HG03520 (cell line): ENCODE measurements at regions not wholly inside any gene's neighbourhood (a gene's known extent, or its start where the extent isn't known, plus 50 kb on each side); places are given as distances from the start of the nearest gene placed in this dataset.
"Not testable (repeated sequence)": the region's sequence is repeated elsewhere in the genome, so short reads cannot be mapped to it uniquely, and the experiment has no call there.

Experiments used
- ATAC-seq: cut with Tn5 transposase; IDR thresholded peaks from one replicate; pipeline ENCODE4 v1.9.1; 2021; ENCODE audit warnings: mild to moderate bottlenecking, moderate library complexity; ENCODE audit not compliant: unreplicated experiment

GRCh38 chr5:81830596-81830995 is 79.7 kb upstream of the SSBP2 start:
- ATAC-seq = no peak

GRCh38 chr5:81829242-81829641 is 78.3 kb upstream of the SSBP2 start:
- ATAC-seq = no peak

- ATAC-seq = no peak
These were observed 76.6 kb upstream of the SSBP2 start for GRCh38 chr5:81827500-81827899.

GRCh38 chr5:81826128-81826527 is 75.2 kb upstream of the SSBP2 start:
- ATAC-seq = no peak

- ATAC-seq = no peak
These were observed 74.3 kb upstream of the SSBP2 start for GRCh38 chr5:81825237-81825636.

GRCh38 chr5:81823736-81824135 is 72.8 kb upstream of the SSBP2 start:
- not testable (repeated sequence) for ATAC-seq

- no peak for ATAC-seq
These were observed 70.0 kb upstream of the SSBP2 start for GRCh38 chr5:81820863-81821262.

GRCh38 chr5:81820318-81820636 is 69.4 kb upstream of the SSBP2 start:
- ATAC-seq = no peak

GRCh38 chr5:81819556-81820317 is 68.8 kb upstream of the SSBP2 start:
- ATAC-seq = no peak

- ATAC-seq = no peak
These were observed 67.1 kb upstream of the SSBP2 start for GRCh38 chr5:81817980-81818379.

GRCh38 chr5:81817086-81817485 is 66.2 kb upstream of the SSBP2 start:
- ATAC-seq = no peak

- no peak for ATAC-seq
These were observed 64.4 kb upstream of the SSBP2 start for GRCh38 chr5:81815321-81815720.

- no peak for ATAC-seq
These were observed 57.2 kb upstream of the SSBP2 start for GRCh38 chr5:81808106-81808505.

GRCh38 chr5:81805086-81805485 is 54.2 kb upstream of the SSBP2 start:
- ATAC-seq = no peak

GRCh38 chr5:81803812-81804211 is 52.9 kb upstream of the SSBP2 start:
- ATAC-seq = no peak

GRCh38 chr5:81802625-81803024 is 51.7 kb upstream of the SSBP2 start:
- no peak for ATAC-seq

GRCh38 chr5:81802020-81802419 is 51.1 kb upstream of the SSBP2 start:
- no peak for ATAC-seq

GRCh38 chr5:81800797-81801196 is 49.9 kb upstream of the SSBP2 start:
- no peak for ATAC-seq
